IMR-90 (cell line): ENCODE measurements at regions not wholly inside any gene's neighbourhood (a gene's known extent, or its start where the extent isn't known, plus 50 kb on each side); places are given as distances from the start of the nearest gene placed in this dataset.

Experiments used
- ATAC-seq: fragments of 200-7000 bp; cut with Tn5 transposase; 2 replicates; pipeline ENCODE4 v1.9.1; 2020; ENCODE audit warnings: low read depth, mild to moderate bottlenecking, moderate library complexity
- BruUV-seq: library from RNA; stranded (reverse); fragments of 400-500 nt; replicated peaks from 2 replicates; lab custom pipeline; 2021; lab: Mats Ljungman, UMichigan
- CTCF ChIA-PET: fragments of 300-600 bp; formaldehyde crosslinking; extraction: SDS; loops from one replicate; lab custom pipeline; 2021; ENCODE audit warnings: antibody characterized with exemption; lab: Yijun Ruan, JAX
- POLR2A ChIA-PET: fragments of 300-600 bp; sonication (Branson Sonifier 250); formaldehyde crosslinking; loops from one replicate; lab custom pipeline; 2022; ENCODE audit warnings: antibody characterized with exemption; ENCODE audit not compliant: unreplicated experiment; lab: Charles Lee
- DNase-seq: peaks from one replicate; pipeline ENCODE4 v3.0.0; 2013
- H2AFZ ChIP-seq: replicated peaks from 2 replicates; pipeline ENCODE3; 2013; ENCODE audit warnings: low read length, mild to moderate bottlenecking; ENCODE audit not compliant: poor library complexity
- H2AK5ac ChIP-seq: 2 replicates; pipeline ENCODE4 v1.6.1; 2013; ENCODE audit warnings: low read depth, low read length, inconsistent platforms
- H2AK9ac ChIP-seq: replicated peaks from 2 replicates; pipeline ENCODE3; 2013; ENCODE audit warnings: mild to moderate bottlenecking, low read depth, low read length, moderate library complexity; ENCODE audit not compliant: poor library complexity
- H2BK120ac ChIP-seq: 2 replicates; pipeline ENCODE4 v1.6.1; 2013; ENCODE audit warnings: low read depth, low read length, inconsistent platforms
- H2BK15ac ChIP-seq: 3 replicates; pipeline ENCODE4 v1.6.1; 2013; ENCODE audit warnings: low read depth, low read length, inconsistent platforms
- H2BK20ac ChIP-seq: 2 replicates; pipeline ENCODE4 v1.6.1; 2013; ENCODE audit warnings: low read depth, mild to moderate bottlenecking, inconsistent platforms, low read length, moderate library complexity
- H2BK5ac ChIP-seq: 2 replicates; pipeline ENCODE4 v1.6.1; 2013; ENCODE audit warnings: mild to moderate bottlenecking, low read depth, low read length, inconsistent platforms; ENCODE audit not compliant: poor library complexity, severe bottlenecking
- H3K14ac ChIP-seq: replicated peaks from 2 replicates; pipeline ENCODE4 v1.6.1; 2013; ENCODE audit warnings: low read depth, low read length, inconsistent platforms
- H3K18ac ChIP-seq: 2 replicates; pipeline ENCODE4 v1.6.1; 2013; ENCODE audit warnings: low read depth, low read length, control low read depth
- H3K23ac ChIP-seq: 2 replicates; pipeline ENCODE4 v1.6.1; 2013; ENCODE audit warnings: low read depth, low read length, inconsistent platforms
- H3K27ac ChIP-seq: 2 replicates; pipeline ENCODE4 v1.5.1; 2013; ENCODE audit warnings: mild to moderate bottlenecking, control low read depth, low read length; ENCODE audit not compliant: insufficient read depth
- H3K27me3 ChIP-seq: 2 replicates; pipeline ENCODE4 v1.6.1; 2013; ENCODE audit warnings: low read length; ENCODE audit not compliant: control insufficient read depth, insufficient read depth
- H3K36me3 ChIP-seq: 2 replicates; pipeline ENCODE4 v1.6.1; 2013; ENCODE audit warnings: low read length, mixed read lengths; ENCODE audit not compliant: control insufficient read depth, insufficient read depth
- H3K4ac ChIP-seq: 2 replicates; pipeline ENCODE4 v1.6.1; 2013; ENCODE audit warnings: low read depth, low read length, inconsistent platforms
- H3K4me1 ChIP-seq: 2 replicates; pipeline ENCODE4 v1.6.1; 2013; ENCODE audit warnings: low read length, mixed read lengths; ENCODE audit not compliant: control insufficient read depth, insufficient read depth
- H3K4me2 ChIP-seq: 2 replicates; pipeline ENCODE4 v1.6.1; 2013; ENCODE audit warnings: low read depth, mild to moderate bottlenecking, control low read depth, low read length, moderate library complexity
- H3K4me3 ChIP-seq: 2 replicates; pipeline ENCODE4 v1.5.1; 2013; ENCODE audit warnings: low read depth, mild to moderate bottlenecking, control low read depth, low read length, moderate library complexity; ENCODE audit not compliant: insufficient read depth
- H3K56ac ChIP-seq: 2 replicates; pipeline ENCODE4 v1.6.1; 2013; ENCODE audit warnings: low read length, inconsistent platforms; ENCODE audit not compliant: insufficient read depth; ENCODE audit errors: extremely low read depth
- H3K79me1 ChIP-seq, 2 experiments: 2 replicates each; pipeline ENCODE4 v1.6.1; 2013; ENCODE audit warnings: low read length in 2 of 2, inconsistent platforms in 1 of 2, low read depth in 1 of 2
- H3K9ac ChIP-seq: 2 replicates; pipeline ENCODE4 v1.6.1; 2013; ENCODE audit warnings: low read depth, low read length, control low read depth
- H3K9me1 ChIP-seq: 2 replicates; pipeline ENCODE4 v1.6.1; 2013; ENCODE audit warnings: low read length, inconsistent platforms; ENCODE audit not compliant: insufficient read depth
- H3K9me3 ChIP-seq: 2 replicates; pipeline ENCODE4 v1.6.1; 2013; ENCODE audit warnings: low read length; ENCODE audit not compliant: control insufficient read depth, insufficient read depth
- H4K20me1 ChIP-seq: 2 replicates; pipeline ENCODE4 v1.6.1; 2013; ENCODE audit warnings: low read length, inconsistent platforms; ENCODE audit not compliant: insufficient read depth
- H4K5ac ChIP-seq: 2 replicates; pipeline ENCODE4 v1.6.1; 2013; ENCODE audit warnings: mild to moderate bottlenecking, low read depth, low read length, control low read depth
- H4K8ac ChIP-seq, 2 experiments: 2 replicates each; pipeline ENCODE4 v1.6.1; 2013; ENCODE audit warnings: low read depth in 2 of 2, low read length in 2 of 2, control low read depth in 1 of 2, inconsistent platforms in 1 of 2
- H4K91ac ChIP-seq: 2 replicates; pipeline ENCODE4 v1.6.1; 2013; ENCODE audit warnings: low read depth, low read length, inconsistent platforms; ENCODE audit not compliant: insufficient read depth
- BHLHE40 ChIP-seq: fragments of 150-350 bp; IDR thresholded peaks from 2 replicates; pipeline ENCODE4 v1.6.1; 2016; ENCODE audit warnings: mild to moderate bottlenecking, low read depth, low read length
- CEBPB ChIP-seq: IDR thresholded peaks from 2 replicates; pipeline ENCODE4 v1.6.1; 2012; ENCODE audit warnings: low read depth, low read length, improper control_type of control experiment
- CHD1 ChIP-seq: IDR thresholded peaks from 2 replicates; pipeline ENCODE4 v1.6.1; 2012; ENCODE audit warnings: low read depth, low read length, improper control_type of control experiment
- FOS ChIP-seq: fragments of 150-350 bp; IDR thresholded peaks from 2 replicates; pipeline ENCODE4 v1.6.1; 2016; ENCODE audit warnings: low read depth, low read length
- MAFK ChIP-seq: IDR thresholded peaks from 2 replicates; pipeline ENCODE4 v1.6.1; 2012; ENCODE audit warnings: low read depth, low read length, improper control_type of control experiment
- MAZ ChIP-seq: IDR thresholded peaks from 2 replicates; pipeline ENCODE4 v1.6.1; 2012; ENCODE audit warnings: low read depth, mild to moderate bottlenecking, low read length, improper control_type of control experiment, moderate library complexity, borderline replicate concordance
- MXI1 ChIP-seq: IDR thresholded peaks from 2 replicates; pipeline ENCODE4 v1.6.1; 2012; ENCODE audit warnings: low read depth, mild to moderate bottlenecking, low read length, moderate library complexity, borderline replicate concordance
- NFE2L2 ChIP-seq: fragments of 150-350 bp; IDR thresholded peaks from 2 replicates; pipeline ENCODE4 v1.6.1; 2016; ENCODE audit warnings: low read depth, mild to moderate bottlenecking, low read length
- POLR2A ChIP-seq: IDR thresholded peaks from 2 replicates; pipeline ENCODE4 v1.6.1; 2012; ENCODE audit warnings: mild to moderate bottlenecking, low read depth, low read length
- RAD21 ChIP-seq: IDR thresholded peaks from 2 replicates; pipeline ENCODE4 v1.6.1; 2012; ENCODE audit warnings: low read length, improper control_type of control experiment
- RCOR1 ChIP-seq: IDR thresholded peaks from 2 replicates; pipeline ENCODE4 v1.6.1; 2012; ENCODE audit warnings: mild to moderate bottlenecking, low read length, improper control_type of control experiment; ENCODE audit not compliant: insufficient replicate concordance
- RFX5 ChIP-seq: IDR thresholded peaks from 2 replicates; pipeline ENCODE4 v1.8.0; 2012; ENCODE audit warnings: low read depth, mild to moderate bottlenecking, low read length, moderate library complexity
- SMC3 ChIP-seq: fragments of 150-350 bp; IDR thresholded peaks from 2 replicates; pipeline ENCODE4 v1.6.1; 2016; ENCODE audit warnings: low read depth, mild to moderate bottlenecking, antibody characterized with exemption, low read length, moderate library complexity
- WGBS, 2 experiments: methylation state at CpG; one replicate each; pipeline versions ENCODE4 v1.1.5 to v1.1.7; 2013; ENCODE audit warnings: missing lambda C conversion rate in 2 of 2; ENCODE audit not compliant: insufficient read length in 1 of 2; ENCODE audit errors: extremely low coverage in 2 of 2; 5-methylcytosine and 5-hydroxymethylcytosine counted together
- dilution Hi-C: fragments of 300-500 bp; cut with HindIII; formaldehyde crosslinking; loops from one replicate; pipeline ENCODE4 v1.14.3; 2018; ENCODE audit warnings: low sequenced_read_pairs; ENCODE audit not compliant: unreplicated experiment
- in situ Hi-C: fragments of 300-500 bp; cut with MboI; formaldehyde crosslinking; loops from 3 replicates; pipeline ENCODE4 v1.14.3; 2019; ENCODE audit warnings: low sequenced_read_pairs, inconsistent platforms, mixed read lengths
- intact Hi-C: fragments of 100-400 bp; cut with micrococcal nuclease; formaldehyde crosslinking; loops from 2 replicates; pipeline ENCODE4 v1.10.0; 2022
- TF ChIP-seq, protein P1 (sequence below): fragments of 150-350 bp; IDR thresholded peaks from 2 replicates; pipeline ENCODE4 v1.6.1; 2016; ENCODE audit warnings: low read depth, mild to moderate bottlenecking, low read length, moderate library complexity, borderline replicate concordance
- TF ChIP-seq, protein P2 (sequence below): fragments of 150-350 bp; IDR thresholded peaks from 2 replicates; pipeline ENCODE4 v1.6.1; 2017; ENCODE audit warnings: mild to moderate bottlenecking, antibody characterized with exemption, low read length, low read depth
- TF ChIP-seq, protein P3 (sequence below): conservative IDR thresholded peaks from 2 replicates; pipeline ENCODE4 v1.5.1; 2012; ENCODE audit warnings: mild to moderate bottlenecking, low read depth, low read length, improper control_type of control experiment

DNA sequence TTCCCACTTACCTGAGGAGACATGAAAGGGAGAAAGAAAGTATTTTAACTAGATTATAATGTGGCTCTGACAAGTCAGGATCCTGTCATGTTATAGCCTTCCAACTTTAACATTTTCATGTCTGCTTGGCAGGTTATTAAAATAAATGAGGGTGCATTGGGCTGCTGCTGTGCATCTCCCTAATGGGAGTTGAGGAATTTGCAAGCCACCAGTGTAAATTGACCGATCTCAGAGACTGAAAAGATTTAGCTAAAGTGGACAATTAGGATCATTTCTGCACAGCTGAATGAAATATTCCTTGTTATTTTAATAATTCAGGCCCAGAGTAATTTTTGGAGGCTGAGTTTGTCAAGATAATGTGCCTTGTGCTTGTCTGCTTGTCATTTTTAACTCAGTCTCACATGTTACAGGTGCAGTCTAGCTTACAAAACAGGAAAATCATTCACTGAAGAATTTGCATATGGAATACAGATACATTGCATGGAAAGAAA, 366.3 kb upstream of the ADAMTS16 start:
- H4K20me1 ChIP-seq: no peaks in the 10 kb centered on the region
- no peak overlapping the region for H3K4me2 ChIP-seq
- no peak overlapping the region for H3K14ac ChIP-seq
- H2AK9ac ChIP-seq: no peak overlapping the region
- H3K18ac ChIP-seq: no peak overlapping the region
- dilution Hi-C loops (no loop called here), in situ Hi-C loops (no loop called here), intact Hi-C loops (no loop called here)
- no peak overlapping the region for H3K23ac ChIP-seq
- WGBS, 2 experiments: no CpG with 5 or more reads among the region's 1 CpG
- no TSS peak for BruUV-seq
- ChIA-PET CTCF (no interaction called here), POLR2A (no interaction called here)
- H4K8ac ChIP-seq: no peak overlapping the region
- no peaks in the 10 kb centered on the region for H3K4me1 ChIP-seq
- no peak overlapping the region for H2BK120ac ChIP-seq
- H3K9ac ChIP-seq: no peak overlapping the region
- no peak overlapping the region for H4K5ac ChIP-seq
- H3K9me3 ChIP-seq: peaks cover 10% of the 10 kb centered on the region
- no peak overlapping the region for H2BK15ac ChIP-seq
- no peaks in the 10 kb centered on the region for H3K79me1 ChIP-seq
- no peak overlapping the region for H3K56ac ChIP-seq
- H2BK5ac ChIP-seq: no peak overlapping the region
- H4K91ac ChIP-seq: no peak overlapping the region
- H3K9me1 ChIP-seq: no peaks in the 10 kb centered on the region
- DNase-seq: no peak
- no peak for TF ChIP-seq CEBPB
- TF ChIP-seq CHD1: no peak
- no peak for TF ChIP-seq MXI1
- TF ChIP-seq, protein P1, sequence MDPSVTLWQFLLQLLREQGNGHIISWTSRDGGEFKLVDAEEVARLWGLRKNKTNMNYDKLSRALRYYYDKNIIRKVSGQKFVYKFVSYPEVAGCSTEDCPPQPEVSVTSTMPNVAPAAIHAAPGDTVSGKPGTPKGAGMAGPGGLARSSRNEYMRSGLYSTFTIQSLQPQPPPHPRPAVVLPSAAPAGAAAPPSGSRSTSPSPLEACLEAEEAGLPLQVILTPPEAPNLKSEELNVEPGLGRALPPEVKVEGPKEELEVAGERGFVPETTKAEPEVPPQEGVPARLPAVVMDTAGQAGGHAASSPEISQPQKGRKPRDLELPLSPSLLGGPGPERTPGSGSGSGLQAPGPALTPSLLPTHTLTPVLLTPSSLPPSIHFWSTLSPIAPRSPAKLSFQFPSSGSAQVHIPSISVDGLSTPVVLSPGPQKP: no peak
- TF ChIP-seq, protein P2, sequence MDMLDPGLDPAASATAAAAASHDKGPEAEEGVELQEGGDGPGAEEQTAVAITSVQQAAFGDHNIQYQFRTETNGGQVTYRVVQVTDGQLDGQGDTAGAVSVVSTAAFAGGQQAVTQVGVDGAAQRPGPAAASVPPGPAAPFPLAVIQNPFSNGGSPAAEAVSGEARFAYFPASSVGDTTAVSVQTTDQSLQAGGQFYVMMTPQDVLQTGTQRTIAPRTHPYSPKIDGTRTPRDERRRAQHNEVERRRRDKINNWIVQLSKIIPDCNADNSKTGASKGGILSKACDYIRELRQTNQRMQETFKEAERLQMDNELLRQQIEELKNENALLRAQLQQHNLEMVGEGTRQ: no peak
- TF ChIP-seq MAZ: no peak
- TF ChIP-seq RAD21: no peak
- TF ChIP-seq, protein P3, sequence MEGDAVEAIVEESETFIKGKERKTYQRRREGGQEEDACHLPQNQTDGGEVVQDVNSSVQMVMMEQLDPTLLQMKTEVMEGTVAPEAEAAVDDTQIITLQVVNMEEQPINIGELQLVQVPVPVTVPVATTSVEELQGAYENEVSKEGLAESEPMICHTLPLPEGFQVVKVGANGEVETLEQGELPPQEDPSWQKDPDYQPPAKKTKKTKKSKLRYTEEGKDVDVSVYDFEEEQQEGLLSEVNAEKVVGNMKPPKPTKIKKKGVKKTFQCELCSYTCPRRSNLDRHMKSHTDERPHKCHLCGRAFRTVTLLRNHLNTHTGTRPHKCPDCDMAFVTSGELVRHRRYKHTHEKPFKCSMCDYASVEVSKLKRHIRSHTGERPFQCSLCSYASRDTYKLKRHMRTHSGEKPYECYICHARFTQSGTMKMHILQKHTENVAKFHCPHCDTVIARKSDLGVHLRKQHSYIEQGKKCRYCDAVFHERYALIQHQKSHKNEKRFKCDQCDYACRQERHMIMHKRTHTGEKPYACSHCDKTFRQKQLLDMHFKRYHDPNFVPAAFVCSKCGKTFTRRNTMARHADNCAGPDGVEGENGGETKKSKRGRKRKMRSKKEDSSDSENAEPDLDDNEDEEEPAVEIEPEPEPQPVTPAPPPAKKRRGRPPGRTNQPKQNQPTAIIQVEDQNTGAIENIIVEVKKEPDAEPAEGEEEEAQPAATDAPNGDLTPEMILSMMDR: no peak
- no peak for TF ChIP-seq POLR2A
- no peak for TF ChIP-seq SMC3
- no peak for TF ChIP-seq FOS
- TF ChIP-seq NFE2L2: no peak
- no peak for TF ChIP-seq RFX5
- TF ChIP-seq BHLHE40: no peak
- TF ChIP-seq RCOR1: no peak
- TF ChIP-seq MAFK: no peak
- no peaks in the 10 kb centered on the region for H3K36me3 ChIP-seq
- ATAC-seq: no peak
- H3K27ac ChIP-seq: no peak overlapping the region
- no peak overlapping the region for H2AFZ ChIP-seq
- no peak overlapping the region for H2BK20ac ChIP-seq
- H2AK5ac ChIP-seq: no peak overlapping the region
- H3K27me3 ChIP-seq: no peaks in the 10 kb centered on the region
- no peak overlapping the region for H3K4me3 ChIP-seq
- H3K4ac ChIP-seq: no peak overlapping the region
